Neural cell (in vitro differentiated cells): ENCODE measurements at regions not wholly inside any gene's neighbourhood (a gene's known extent, or its start where the extent isn't known, plus 50 kb on each side); places are given as distances from the start of the nearest gene placed in this dataset.

Experiments
- CTCF ChIP-seq: fragments of 450-650 bp; IDR thresholded peaks from 2 replicates; pipeline ENCODE4 v1.5.1; 2014; ENCODE audit warnings: antibody characterized with exemption, mild to moderate bottlenecking, moderate library complexity; ENCODE audit not compliant: poor library complexity, severe bottlenecking
- EZH2 ChIP-seq: fragments of 200-600, 300-800 bp; shearing (Covaris generic), sonication (generic); IDR thresholded peaks from 2 replicates; pipeline ENCODE4 v1.6.1; 2014; ENCODE audit warnings: antibody characterized with exemption, low read length, borderline replicate concordance, mild to moderate bottlenecking; ENCODE audit not compliant: insufficient read depth, poor library complexity, severe bottlenecking
- MXI1 ChIP-seq: fragments of 450-650 bp; conservative IDR thresholded peaks from 2 replicates; pipeline ENCODE4 v1.6.1; 2014; ENCODE audit warnings: antibody characterized with exemption, mild to moderate bottlenecking; ENCODE audit not compliant: poor library complexity, severe bottlenecking
- RAD21 ChIP-seq: fragments of 450-650 bp; conservative IDR thresholded peaks from 2 replicates; pipeline ENCODE4 v1.6.1; 2014; ENCODE audit warnings: antibody characterized with exemption, mild to moderate bottlenecking, moderate library complexity
- REST ChIP-seq: IDR thresholded peaks from 2 replicates; pipeline ENCODE4 v1.6.1; 2012; ENCODE audit warnings: borderline replicate concordance

GRCh38 chr19:28322945-28323344 lies 890.0 kb downstream of the UQCRFS1 start:
- TF ChIP-seq CTCF (no peak), MXI1 (no peak), EZH2 (no peak), REST (no peak), RAD21 (no peak)
